Brain microvascular endothelial cell (primary cell): ENCODE measurements at regions not wholly inside any gene's neighbourhood (a gene's known extent, or its start where the extent isn't known, plus 50 kb on each side); places are given as distances from the start of the nearest gene placed in this dataset.

ENCODE experiments used
- DNase-seq: peaks from one replicate; pipeline ENCODE4 v3.0.0-alpha.2; 2020
- H3K27ac ChIP-seq: fragments of 250-450 bp; sonication (Bioruptor Pico); 2 replicates; pipeline ENCODE4 v1.5.1; 2020; ENCODE audit warnings: mild to moderate bottlenecking, moderate library complexity
- H3K27me3 ChIP-seq: fragments of 250-450 bp; sonication (Bioruptor Pico); replicated peaks from 2 replicates; pipeline ENCODE4 v1.5.1; 2020; ENCODE audit warnings: mild to moderate bottlenecking
- H3K36me3 ChIP-seq: fragments of 250-450 bp; sonication (Bioruptor Pico); replicated peaks from 2 replicates; pipeline ENCODE4 v1.5.1; 2020; ENCODE audit warnings: mild to moderate bottlenecking
- H3K4me3 ChIP-seq: 2 replicates; pipeline ENCODE4 v1.5.1; 2011; ENCODE audit warnings: low read depth, mild to moderate bottlenecking, control low read depth, low read length, moderate library complexity
- CTCF ChIP-seq: IDR thresholded peaks from 2 replicates; pipeline ENCODE4 v1.5.1; 2011; ENCODE audit warnings: low read depth, mild to moderate bottlenecking, moderate library complexity, low read length, control low read depth, inconsistent platforms; ENCODE audit errors: missing control alignments
- in situ Hi-C: cut with HindIII; loops from 2 replicates; pipeline ENCODE4 v1.10.0; 2017; ENCODE audit warnings: low sequenced_read_pairs, low pct_ligation_motif_present

GRCh38 chr7:115549910-115550309, 480.7 kb downstream of the TFEC start:
- H3K27me3 ChIP-seq, result no peaks in the 10 kb centered on the region
- no peaks in the 10 kb centered on the region for H3K36me3 ChIP-seq
- in situ Hi-C loops, result no loop called here
- no peak overlapping the region for H3K4me3 ChIP-seq
- no peak overlapping the region for H3K27ac ChIP-seq
- TF ChIP-seq CTCF, result no peak
- no peak for DNase-seq

GRCh38 chr7:115548756-115549155, 481.8 kb downstream of the TFEC start:
- no peak for DNase-seq
- in situ Hi-C loops, result no loop called here
- no peak for TF ChIP-seq CTCF
- H3K27ac ChIP-seq, result no peak overlapping the region
- H3K4me3 ChIP-seq, result no peak overlapping the region
- H3K27me3 ChIP-seq, result no peaks in the 10 kb centered on the region
- H3K36me3 ChIP-seq, result no peaks in the 10 kb centered on the region

- no peak overlapping the region for H3K4me3 ChIP-seq
- no peaks in the 10 kb centered on the region for H3K36me3 ChIP-seq
- TF ChIP-seq CTCF, result no peak
- no peak overlapping the region for H3K27ac ChIP-seq
- DNase-seq, result no peak
- in situ Hi-C loops, result no loop called here
- no peaks in the 10 kb centered on the region for H3K27me3 ChIP-seq
Observed at GRCh38 chr7:115546790-115547189, 483.8 kb downstream of the TFEC start.

- no peaks in the 10 kb centered on the region for H3K36me3 ChIP-seq
- in situ Hi-C loops, result no loop called here
- H3K27ac ChIP-seq, result no peak overlapping the region
- no peak for TF ChIP-seq CTCF
- no peak for DNase-seq
- no peak overlapping the region for H3K4me3 ChIP-seq
- H3K27me3 ChIP-seq, result no peaks in the 10 kb centered on the region
Observed at GRCh38 chr7:115533785-115534184, 496.8 kb downstream of the TFEC start.

- in situ Hi-C loops, result no loop called here
- no peaks in the 10 kb centered on the region for H3K36me3 ChIP-seq
- no peak overlapping the region for H3K27ac ChIP-seq
- TF ChIP-seq CTCF, result no peak
- no peak for DNase-seq
- H3K4me3 ChIP-seq, result no peak overlapping the region
- no peaks in the 10 kb centered on the region for H3K27me3 ChIP-seq
Observed at GRCh38 chr7:115526278-115526677, 504.3 kb downstream of the TFEC start.

- TF ChIP-seq CTCF, result no peak
- Histone ChIP-seq H3K27ac (no peak overlapping the region), H3K4me3 (no peak overlapping the region), H3K36me3 (no peaks in the 10 kb centered on the region), H3K27me3 (no peaks in the 10 kb centered on the region)
- no peak for DNase-seq
- in situ Hi-C loops, result no loop called here
Observed at GRCh38 chr7:115522174-115522573, 508.4 kb downstream of the TFEC start.
